ENCODE measurements at regions not wholly inside any gene's neighbourhood (a gene's known extent, or its start where the extent isn't known, plus 50 kb on each side); places are given as distances from the start of the nearest gene placed in this dataset.

- no peak for ATAC-seq
- no peak for DNase-seq
- intact Hi-C loops (cut with micrococcal nuclease), result no loop called here
Observed at GRCh38 chr6:71179249-71179885, 109.2 kb upstream of the OGFRL1 start.

GRCh38 chr6:71181565-71181964 lies 107.0 kb upstream of the OGFRL1 start:
- DNase-seq (no peak), ATAC-seq (no peak)
- intact Hi-C loops (cut with micrococcal nuclease), result no loop called here

GRCh38 chr6:71187141-71187540 lies 101.5 kb upstream of the OGFRL1 start:
- DNase-seq, result no peak
- intact Hi-C loops (cut with micrococcal nuclease), result no loop called here
- no peak for ATAC-seq

GRCh38 chr6:71190809-71191208 lies 97.8 kb upstream of the OGFRL1 start:
- intact Hi-C loops (cut with micrococcal nuclease), result loop anchor here (5.0 kb wide), 1 partner anchor 156 kb away; no protein-coding TSS in a partner anchor
- ATAC-seq (no peak), DNase-seq (no peak)

- no peak for ATAC-seq
- intact Hi-C loops (cut with micrococcal nuclease), result loop anchor here (5.0 kb wide), 1 partner anchor 153 kb away; no protein-coding TSS in a partner anchor
- no peak for DNase-seq
Observed at GRCh38 chr6:71194724-71195123, 93.9 kb upstream of the OGFRL1 start.

- DNase-seq, result no peak
- ATAC-seq, result no peak
- intact Hi-C loops (cut with micrococcal nuclease), result no loop called here
Observed at GRCh38 chr6:71197267-71197666, 91.3 kb upstream of the OGFRL1 start.

GRCh38 chr6:71197780-71198179 lies 90.8 kb upstream of the OGFRL1 start:
- intact Hi-C loops (cut with micrococcal nuclease), result no loop called here

GRCh38 chr6:71198908-71199307 lies 89.7 kb upstream of the OGFRL1 start:
- intact Hi-C loops (cut with micrococcal nuclease), result no loop called here
- DNase-seq (no peak), ATAC-seq (no peak)

More at GRCh38 chr6:71197780-71198179, 90.8 kb upstream of the OGFRL1 start:
- no peak for DNase-seq
- no peak for ATAC-seq

GRCh38 chr6:71199736-71200135 lies 88.9 kb upstream of the OGFRL1 start:
- ATAC-seq, result no peak
- DNase-seq, result no peak
- intact Hi-C loops (cut with micrococcal nuclease), result no loop called here

GRCh38 chr6:71203206-71203605 lies 85.4 kb upstream of the OGFRL1 start:
- DNase-seq (no peak), ATAC-seq (no peak)
- intact Hi-C loops (cut with micrococcal nuclease), result no loop called here

- ATAC-seq (no peak), DNase-seq (no peak)
- intact Hi-C loops (cut with micrococcal nuclease), result no loop called here
Observed at GRCh38 chr6:71204741-71205140, 83.9 kb upstream of the OGFRL1 start.

- ATAC-seq (no peak), DNase-seq (no peak)
- intact Hi-C loops (cut with micrococcal nuclease), result no loop called here
Observed at GRCh38 chr6:71205336-71205956, 83.2 kb upstream of the OGFRL1 start.

- ATAC-seq, result no peak
- DNase-seq, result no peak
- intact Hi-C loops (cut with micrococcal nuclease), result no loop called here
Observed at GRCh38 chr6:71206089-71206488, 82.5 kb upstream of the OGFRL1 start.

GRCh38 chr6:71209206-71209605 lies 79.4 kb upstream of the OGFRL1 start:
- no peak for ATAC-seq
- intact Hi-C loops (cut with micrococcal nuclease), result no loop called here
- DNase-seq, result no peak

GRCh38 chr6:71209626-71210025 lies 79.0 kb upstream of the OGFRL1 start:
- intact Hi-C loops (cut with micrococcal nuclease), result no loop called here

GRCh38 chr6:71211799-71212198 lies 76.8 kb upstream of the OGFRL1 start:
- DNase-seq, result no peak

More at GRCh38 chr6:71209626-71210025, 79.0 kb upstream of the OGFRL1 start:
- no peak for DNase-seq
- no peak for ATAC-seq

GRCh38 chr6:71220466-71220865 lies 68.1 kb upstream of the OGFRL1 start:
- ATAC-seq, result no peak
- DNase-seq, result no peak
- intact Hi-C loops (cut with micrococcal nuclease), result no loop called here

More at GRCh38 chr6:71211799-71212198, 76.8 kb upstream of the OGFRL1 start:
- ATAC-seq, result no peak
- intact Hi-C loops (cut with micrococcal nuclease), result no loop called here

GRCh38 chr6:71222671-71223070 lies 65.9 kb upstream of the OGFRL1 start:
- intact Hi-C loops (cut with micrococcal nuclease), result no loop called here
- ATAC-seq (no peak), DNase-seq (no peak)

- intact Hi-C loops (cut with micrococcal nuclease), result no loop called here
- ATAC-seq (no peak), DNase-seq (no peak)
Observed at GRCh38 chr6:71224011-71224410, 64.6 kb upstream of the OGFRL1 start.

GRCh38 chr6:71226151-71226550 lies 62.5 kb upstream of the OGFRL1 start:
- DNase-seq, result no peak
- ATAC-seq, result no peak
- intact Hi-C loops (cut with micrococcal nuclease), result no loop called here

- intact Hi-C loops (cut with micrococcal nuclease), result no loop called here
- no peak for ATAC-seq
- DNase-seq, result no peak
Observed at GRCh38 chr6:71228461-71229041, 60.1 kb upstream of the OGFRL1 start.
